Stimulated activated CD4-positive, alpha-beta T cell treated with anti-CD3 and anti-CD28 coated beads, Interleukin-12 subunit alpha, Interleukin-12 subunit beta, amount 100 ng/mL, for 4 hours (primary cell): ENCODE measurements at regions not wholly inside any gene's neighbourhood (a gene's known extent, or its start where the extent isn't known, plus 50 kb on each side); places are given as distances from the start of the nearest gene placed in this dataset.

ENCODE experiments used
- DNase-seq: peaks from one replicate; pipeline ENCODE4 v3.0.0-alpha.2; 2020

DNA sequence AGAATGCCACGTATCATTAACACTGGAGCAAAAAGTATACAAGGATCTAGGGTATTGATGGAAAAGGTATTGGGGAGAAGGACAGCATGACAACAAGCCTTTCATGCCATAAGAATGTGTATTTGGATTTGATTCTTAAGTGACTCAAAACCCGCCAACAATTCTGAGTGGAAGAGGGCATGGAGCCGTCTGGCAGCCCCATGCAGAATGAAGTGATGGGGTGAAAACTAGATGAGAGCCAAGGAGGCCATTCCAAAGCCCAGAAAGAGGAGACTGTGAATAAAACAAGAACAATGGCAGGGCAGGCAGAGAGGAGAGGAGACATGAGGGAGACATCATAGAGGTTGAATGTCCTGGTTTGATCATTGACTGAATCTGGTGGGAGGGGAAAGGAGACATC is 272.3 kb upstream of the WWC1 start:
- no peak for DNase-seq

DNA sequence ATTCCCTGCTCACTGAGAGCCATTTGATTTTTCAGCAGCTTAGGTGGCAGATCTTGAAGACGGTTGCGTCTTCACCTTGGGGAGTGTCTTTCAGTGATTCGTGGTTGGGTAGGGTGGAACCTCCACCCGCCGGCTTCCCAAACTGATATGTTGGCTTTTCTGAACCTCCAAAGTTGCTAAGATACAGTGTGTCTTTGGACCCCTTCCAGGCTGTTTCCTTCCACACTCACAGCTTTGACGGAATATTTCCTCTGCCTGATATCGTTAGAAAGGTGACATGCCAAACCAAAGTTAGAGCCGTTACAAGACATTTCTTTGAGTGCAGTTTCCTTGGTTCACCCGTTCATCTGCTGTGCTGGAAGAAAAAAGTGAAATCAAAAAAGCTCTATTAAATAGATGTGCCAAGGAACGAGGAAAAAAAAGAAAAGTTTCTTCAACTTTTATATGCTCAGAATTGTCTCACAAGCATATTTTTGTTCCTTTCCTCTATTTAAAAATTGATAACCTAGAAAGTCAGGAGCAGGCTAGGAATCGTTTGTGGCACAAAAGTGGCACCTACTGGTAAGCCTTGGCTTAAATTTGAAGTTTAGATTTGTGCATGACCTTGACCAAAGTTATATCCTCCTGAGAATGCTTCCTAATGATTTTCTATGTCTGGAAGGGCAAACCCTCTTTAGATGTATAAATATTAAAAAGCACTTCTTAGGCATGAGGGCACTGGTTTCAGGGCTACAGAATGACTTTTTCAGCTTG is 270.7 kb upstream of the WWC1 start:
- DNase-seq, result no peak

DNA sequence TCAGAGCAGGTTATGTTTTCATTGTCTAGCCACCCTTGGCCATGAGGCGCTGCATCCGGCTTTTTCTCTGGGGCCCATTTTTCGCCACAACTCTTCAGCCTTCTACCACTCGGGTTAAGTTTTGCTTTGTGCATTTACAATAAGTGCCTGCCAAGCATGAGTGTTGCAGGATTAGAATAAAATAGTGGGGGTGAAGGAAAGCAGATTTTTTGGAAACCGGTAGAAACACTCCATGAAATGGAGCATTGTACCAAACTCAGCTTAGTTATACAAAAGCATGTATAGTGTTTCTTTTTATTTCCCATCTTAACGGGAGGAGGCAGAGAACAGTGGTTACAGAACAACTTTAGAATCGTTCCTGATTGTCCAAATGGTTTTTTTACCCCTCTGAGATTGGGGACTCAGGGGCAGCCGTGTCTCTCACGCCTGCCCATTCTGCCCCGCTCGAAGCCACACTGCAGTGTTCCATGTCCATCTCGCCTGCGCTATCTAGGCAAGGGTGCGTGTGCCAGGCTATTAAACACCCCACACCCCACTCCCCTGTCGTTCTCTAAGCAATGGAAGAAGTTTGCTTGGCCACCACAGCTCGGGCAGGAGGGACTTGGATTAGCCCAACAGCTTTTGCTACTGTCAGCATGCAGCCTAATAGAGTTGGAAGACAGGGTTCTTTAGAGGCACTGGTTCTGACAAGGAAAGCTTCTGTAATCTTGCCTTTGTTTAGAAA is 268.8 kb upstream of the WWC1 start:
- DNase-seq, result no peak

DNA sequence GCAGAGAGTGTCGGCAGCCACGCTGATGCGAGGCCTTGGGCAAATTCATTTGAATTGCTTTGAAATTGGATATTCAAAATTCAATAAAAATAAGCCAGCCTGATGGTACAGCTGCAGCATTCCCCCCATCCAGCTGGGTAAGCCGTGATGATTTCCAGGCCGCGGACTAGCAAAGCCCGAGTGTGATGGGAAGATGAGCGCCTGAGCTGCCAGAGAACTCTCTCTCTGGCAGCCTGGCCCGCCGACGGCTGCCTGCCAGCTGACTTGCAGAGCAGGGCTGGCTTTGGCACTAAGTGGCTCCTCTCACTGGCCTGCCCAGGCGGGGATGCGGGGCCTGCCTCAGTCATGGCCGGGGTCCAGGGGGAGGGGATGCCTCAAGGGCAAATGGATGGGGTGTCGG is 268.3 kb upstream of the WWC1 start:
- DNase-seq, result no peak

DNA sequence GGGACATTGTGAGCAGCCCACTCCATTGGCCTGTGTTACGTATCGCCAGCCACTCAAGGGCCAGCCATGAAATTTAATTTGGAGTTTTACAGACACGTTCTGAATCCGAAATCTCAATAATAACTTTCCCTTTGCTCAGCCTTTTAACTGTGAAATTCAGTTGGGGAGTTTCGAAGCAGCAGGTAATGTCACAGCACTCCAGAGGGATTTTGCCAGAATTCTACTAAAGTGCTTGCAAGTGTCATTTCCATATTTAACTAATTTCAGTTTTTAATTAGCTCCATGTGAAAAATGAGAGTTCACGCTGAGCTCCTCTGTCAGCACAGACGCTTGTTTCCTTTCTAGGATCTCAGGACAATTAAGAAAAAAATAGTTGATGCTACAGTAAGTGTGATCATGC is 267.1 kb upstream of the WWC1 start:
- no peak for DNase-seq

DNA sequence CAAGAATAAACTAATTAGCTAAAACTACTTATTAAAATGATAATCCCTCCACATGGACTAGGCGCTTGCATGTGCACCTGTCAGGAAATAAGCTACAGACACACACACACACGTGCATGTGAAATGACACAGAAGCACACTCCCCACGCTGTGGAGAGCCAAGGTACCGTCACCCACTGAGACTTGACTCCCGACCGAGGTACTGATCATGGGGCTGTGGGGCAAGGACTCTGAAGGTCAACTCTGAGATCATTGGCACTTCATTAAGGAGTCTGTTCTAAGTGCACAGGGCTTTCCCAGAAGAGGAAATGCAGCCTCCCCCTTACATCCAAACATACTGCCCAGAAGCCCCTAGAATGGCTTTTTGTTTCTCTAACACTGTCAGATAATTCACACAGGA is 264.4 kb upstream of the WWC1 start:
- no peak for DNase-seq

DNA sequence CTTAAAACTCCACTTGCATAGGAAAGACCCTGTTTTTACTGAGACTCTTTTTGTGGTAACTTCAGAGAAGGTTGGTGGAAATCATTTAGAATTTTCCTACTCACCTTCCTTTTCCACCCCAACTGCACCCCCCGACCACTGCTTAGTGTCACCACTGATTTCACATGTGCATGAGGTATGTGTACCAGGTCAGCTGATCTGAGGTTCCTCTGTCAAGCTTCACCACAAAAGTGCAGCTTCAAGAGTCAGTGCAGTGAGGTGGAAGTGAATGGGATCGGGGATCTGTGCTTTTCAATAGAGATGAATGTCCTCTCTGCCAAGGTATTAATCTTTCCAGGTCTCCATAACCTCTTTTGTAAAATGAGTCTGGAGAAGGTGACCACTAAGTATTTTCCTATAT is 260.5 kb upstream of the WWC1 start:
- DNase-seq, result no peak

DNA sequence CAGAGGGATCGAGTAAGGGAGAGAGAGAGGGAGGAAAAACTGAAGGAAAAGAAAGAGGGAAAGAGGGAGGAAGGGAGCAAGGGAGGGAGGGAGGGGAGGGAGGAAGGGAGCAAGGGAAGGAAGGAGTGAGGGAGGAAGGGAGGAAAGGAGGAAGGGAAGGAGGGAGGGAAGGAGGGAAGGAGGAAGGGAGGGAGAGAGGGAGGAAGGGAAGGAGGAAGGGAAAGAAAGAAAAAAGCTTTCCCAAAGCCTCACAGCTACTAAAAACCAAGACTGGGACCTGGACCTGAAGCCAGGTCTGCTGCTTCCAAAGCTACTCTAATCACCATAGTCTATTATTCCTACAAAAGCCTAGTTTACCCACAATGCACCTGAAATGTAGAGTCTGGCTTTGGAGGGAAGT is 259.8 kb upstream of the WWC1 start:
- no peak for DNase-seq

DNA sequence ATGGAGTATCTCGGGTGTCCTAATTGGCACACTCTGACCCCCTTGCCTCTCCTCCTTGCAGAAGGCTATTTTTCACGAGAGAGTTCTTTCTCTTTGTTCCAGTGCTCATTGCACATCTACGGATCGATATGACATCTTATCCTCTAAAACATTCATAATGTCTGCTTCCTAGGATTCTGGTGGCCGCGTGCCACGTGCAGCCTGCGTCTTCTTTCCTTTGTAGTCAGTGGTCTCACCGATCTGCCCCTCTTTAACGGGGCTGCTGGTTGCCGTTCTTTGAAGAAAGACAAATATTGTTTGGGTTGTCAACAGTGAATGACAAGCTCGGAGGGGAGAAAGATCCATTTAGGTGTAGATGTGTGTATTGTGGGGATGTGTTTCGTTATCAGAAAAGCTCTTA is 252.4 kb upstream of the WWC1 start:
- no peak for DNase-seq

DNA sequence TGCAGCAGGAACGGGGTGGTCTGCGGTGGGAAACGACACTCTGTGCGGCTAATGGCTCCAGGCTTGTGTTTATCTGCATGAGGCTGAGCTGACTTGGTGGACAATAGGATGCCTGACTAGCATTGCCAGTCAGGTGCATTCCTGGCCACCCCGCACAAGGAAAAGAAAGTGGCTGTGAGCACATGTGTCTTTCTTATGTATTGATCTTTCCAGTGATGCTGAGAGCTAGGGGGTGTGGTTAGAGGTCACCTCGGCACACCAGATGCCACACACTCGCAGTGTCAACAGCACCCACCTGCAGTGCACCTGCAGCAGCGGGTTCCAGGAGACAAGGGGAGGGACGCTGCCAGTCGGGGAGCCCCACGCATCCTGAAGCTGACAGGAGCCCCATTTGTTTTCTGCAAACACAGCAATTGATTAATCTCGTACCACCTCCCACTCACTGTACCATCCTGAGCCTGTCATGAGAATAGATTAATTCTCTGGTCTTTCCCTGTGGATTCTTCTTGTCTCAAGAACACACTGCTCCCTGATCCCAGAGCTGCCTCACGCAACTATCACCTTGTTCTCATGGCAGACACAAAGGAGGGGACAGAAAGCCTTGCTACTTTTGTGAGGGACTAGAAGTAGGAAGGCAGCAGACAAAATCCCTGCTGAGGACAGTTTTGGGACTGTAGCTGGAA is 251.7 kb upstream of the WWC1 start:
- no peak for DNase-seq

DNA sequence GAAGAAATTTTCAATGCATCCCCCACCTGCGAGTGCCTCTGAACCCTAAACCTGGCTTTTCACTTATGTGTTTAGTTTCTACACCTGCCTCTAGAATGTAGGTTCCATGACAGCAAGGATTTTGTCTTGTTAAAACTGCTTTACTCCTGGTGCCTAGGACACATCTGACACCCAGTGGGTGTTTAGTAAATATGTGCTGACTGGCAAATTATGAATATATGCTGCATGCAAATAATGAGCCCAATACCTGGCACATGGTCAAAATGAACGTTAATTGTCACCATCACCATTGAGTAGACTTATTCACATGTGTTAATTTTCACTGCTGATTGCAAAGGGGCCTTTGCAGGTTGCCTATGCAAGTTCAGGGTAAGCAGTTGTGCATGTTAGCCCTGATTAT is 249.9 kb upstream of the WWC1 start:
- DNase-seq, result no peak

DNA sequence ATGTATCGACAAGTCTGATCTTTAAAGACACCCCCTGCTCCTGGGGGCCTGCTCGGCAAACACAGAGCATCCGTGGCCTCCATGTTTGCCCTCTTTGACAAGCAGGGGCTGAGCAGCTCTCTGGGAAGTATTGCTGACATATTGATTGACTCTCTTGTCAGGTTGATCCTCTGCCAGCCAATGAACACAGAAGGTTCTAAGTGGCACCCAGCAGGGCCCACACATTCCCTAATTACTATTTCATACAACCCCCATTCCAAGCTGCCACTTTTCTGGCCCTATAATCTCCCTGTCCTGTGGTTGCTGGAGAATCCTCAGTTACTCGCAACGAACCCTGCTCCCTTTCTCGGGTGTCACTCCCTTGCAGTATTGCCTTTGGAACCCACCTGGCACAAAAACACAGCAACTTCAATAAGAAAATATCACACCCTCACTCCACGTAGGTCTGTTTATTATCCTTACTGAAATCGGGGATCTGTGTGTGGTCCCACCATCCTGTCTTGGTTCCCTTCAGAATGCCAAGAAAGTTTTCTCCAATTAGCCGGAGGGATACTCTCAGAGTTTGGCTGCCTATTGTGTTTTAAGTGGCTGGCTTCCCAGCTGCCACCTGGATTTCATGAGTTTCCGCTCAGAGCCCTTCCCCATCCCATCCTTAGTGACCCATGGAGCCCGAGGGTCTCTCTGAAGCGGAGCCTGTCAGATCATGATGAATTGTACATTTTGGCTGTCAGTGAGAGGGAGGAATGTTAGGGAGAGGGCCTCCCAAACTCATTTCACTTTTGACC is 249.0 kb upstream of the WWC1 start:
- no peak for DNase-seq

DNA sequence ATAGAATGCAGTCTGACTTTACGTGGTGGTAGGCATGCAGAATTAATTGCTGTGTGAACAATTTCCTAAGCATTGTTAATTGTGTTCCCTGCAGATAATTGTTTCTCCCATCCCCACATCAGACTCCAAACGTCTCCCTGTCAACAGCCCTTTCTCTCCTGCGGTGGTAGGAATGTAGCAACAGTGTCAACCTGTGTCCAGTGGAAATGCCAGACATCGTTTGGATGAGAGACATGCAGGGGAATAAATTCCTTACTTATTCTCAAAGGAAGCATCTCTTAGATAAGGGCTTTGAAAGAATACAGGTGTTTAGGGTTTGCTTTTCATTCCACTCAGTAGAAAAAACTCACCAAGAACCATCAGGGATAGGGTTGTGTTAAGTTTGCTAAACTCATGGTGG is 245.3 kb upstream of the WWC1 start:
- DNase-seq, result no peak

DNA sequence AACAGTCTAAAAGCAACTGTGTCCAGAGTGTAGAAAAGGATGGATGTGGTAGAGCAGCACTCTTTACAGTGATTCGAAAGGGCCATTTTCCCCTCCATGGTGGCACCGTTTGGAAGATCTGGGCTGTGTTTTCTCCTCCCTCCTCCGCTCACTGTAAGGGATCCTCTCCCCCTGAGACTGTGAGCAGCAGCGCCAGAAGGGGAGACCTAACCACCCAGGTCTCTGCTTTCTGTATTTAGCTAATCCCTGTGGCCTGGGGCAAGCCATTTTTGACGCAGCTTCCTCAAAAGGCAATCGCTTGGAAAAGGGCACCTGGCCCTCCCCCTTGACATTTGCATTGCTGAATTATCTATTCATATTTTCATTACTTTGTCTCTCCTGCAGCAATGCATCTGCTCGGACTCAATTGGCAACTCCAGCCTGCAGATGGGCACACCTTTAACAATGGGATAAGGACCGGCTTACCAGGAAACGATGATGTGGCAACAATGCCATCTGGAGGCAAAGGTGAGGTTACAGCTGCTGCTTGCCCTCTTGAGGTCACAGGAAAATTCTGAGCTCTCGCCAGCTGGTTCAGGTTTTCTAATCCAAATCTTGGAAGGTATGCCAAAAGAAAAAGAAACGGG is 244.3 kb upstream of the WWC1 start:
- DNase-seq, result no peak

DNA sequence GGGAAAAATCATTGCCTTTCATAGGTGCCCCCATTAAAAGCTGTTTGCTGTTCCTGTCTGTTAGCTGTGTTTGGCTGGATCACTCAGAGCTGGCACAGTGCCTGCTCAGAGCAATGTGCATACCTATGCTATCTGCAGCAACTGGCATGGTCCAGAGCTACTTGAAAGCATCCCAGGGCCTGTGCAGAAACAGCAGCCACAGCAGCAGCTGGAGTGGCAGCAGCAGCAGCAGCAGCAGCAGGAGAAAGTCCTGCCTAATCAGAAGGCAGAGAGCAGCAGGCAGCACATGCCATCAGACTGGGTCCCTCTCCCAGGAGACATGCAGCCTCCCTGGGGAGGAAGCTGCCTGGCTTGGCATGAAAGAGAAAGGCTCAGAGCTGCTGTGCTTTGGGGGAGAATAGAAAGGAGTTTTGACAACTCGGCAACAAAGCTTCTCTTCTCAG is 243.8 kb upstream of the WWC1 start:
- no peak for DNase-seq

DNA sequence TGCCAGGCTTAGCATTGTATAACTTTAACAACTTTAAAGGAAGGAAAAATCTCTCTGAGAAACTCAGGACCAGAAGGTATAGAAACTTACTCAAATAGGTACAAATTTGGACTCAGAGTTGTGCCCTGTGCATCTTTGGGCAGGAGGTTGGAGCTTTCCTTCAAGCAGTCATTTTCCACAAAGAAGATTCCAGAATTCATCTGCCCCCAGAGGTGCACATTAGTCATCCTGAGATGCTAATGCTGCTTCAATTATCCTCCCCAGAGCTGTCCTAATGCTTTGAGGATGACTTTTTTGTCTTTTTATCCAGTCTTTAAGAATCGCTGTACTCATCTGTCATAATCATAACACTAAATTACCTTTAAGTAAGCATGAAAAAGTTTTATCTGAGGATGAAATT is 243.0 kb upstream of the WWC1 start:
- DNase-seq, result no peak

DNA sequence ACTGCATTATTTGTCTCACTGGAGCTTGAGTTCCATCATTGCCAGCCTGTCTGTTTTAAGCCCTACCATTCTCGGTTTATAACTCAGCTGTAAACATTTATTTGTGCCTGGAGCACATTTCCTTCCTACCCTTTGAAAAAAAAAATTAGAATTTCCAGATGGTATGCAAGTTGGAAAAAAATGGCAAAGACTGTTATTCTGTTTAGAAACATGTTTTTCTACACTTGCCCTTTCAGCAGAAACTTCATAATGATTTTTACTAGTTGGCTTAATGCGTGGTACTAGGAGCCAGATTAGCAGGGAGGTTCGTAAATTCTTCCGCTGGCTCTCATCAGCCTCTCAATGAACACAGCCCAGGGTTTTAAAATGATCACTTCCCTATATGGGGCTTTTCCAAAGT is 238.8 kb upstream of the WWC1 start:
- DNase-seq, result no peak

DNA sequence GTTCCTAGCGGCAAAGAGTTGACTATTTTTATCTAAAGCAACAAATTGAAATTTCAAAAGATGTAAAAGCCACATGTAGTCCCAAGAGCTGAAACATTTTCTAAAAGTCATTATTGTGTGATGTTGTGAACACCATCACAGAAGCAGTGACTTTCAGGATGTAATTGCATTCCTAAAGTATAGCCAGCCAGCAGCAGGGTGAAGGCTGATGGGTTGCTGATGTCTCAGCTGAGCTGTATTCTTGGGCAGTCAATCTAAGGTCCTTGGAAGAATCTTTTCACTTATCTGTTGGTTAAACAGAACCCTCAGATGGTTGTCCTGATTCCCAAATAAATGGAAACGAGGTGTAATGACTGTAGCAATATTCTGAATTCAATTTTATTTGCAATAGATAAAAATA is 237.4 kb upstream of the WWC1 start:
- DNase-seq, result no peak

DNA sequence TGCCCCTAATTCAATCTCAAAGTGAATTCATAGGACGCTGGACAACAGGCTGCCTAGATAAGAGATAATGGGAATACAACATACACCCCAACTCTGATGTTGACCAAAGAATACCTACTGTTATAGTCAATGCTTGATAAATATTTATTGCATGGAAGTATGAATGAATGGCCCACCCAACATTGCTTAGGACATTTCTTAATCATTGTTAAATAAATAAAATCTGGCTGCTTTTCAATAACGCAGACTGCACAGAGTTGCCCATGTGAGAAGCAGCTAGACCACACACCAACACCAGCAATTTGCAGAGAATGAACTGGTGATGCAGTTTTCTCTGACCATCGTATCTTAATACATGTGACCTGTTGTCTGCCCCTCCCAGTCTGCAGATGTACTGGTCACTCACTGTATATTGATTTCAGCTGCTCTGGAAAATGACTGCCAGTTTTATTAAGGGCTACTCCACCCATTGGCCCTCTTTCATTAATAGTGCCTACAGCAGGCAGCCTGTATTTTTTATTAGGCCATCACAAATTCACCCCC is 236.2 kb upstream of the WWC1 start:
- no peak for DNase-seq

DNA sequence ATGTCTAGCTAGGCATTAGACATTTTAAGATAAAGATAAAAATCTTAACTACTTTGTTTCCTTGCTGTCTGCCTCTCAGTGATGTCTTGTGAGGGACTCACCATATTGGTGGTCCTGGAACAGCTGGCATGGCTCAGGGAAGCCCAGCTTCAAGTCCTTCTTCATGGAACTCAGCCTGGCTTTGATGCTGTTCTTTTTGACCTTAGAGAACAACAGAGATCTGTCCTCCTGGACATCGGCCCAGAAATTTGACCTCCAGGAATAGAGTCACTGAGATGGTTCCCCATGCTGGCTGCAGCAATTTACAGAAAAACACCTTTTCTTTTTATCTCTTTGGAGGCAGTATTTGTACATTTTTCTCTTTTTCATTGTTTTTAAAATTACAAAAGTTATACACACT is 235.5 kb upstream of the WWC1 start:
- no peak for DNase-seq

DNA sequence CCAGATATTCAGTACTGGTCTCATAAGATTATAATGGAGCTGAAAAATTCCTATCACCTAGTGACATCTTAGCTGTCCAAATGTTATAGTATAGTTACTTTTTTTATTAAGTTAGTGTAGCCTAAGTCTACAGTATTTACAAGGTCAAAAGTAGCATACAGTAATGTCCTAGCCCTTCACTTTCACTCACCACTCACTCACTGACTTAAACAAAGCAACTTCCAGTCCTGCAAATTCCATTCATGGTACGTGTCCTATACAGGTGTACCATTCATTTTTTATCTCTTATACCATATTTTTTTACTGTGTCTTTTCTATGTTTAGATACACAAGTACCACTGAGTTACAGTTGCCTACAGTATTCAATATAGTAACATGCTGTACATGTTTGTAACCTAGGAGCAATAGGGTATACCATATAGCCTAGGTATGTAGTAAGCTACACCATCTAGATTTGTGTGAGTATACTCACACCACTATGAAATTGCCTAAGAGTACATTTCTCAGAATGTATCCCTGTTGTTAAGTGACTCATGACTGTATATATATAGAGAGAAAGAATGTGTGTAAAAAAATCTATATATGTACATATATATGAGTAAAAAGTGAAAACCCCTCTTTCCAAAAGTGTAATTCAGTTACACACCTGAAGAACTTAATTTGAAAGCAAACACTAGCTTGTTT is 234.8 kb upstream of the WWC1 start:
- no peak for DNase-seq

DNA sequence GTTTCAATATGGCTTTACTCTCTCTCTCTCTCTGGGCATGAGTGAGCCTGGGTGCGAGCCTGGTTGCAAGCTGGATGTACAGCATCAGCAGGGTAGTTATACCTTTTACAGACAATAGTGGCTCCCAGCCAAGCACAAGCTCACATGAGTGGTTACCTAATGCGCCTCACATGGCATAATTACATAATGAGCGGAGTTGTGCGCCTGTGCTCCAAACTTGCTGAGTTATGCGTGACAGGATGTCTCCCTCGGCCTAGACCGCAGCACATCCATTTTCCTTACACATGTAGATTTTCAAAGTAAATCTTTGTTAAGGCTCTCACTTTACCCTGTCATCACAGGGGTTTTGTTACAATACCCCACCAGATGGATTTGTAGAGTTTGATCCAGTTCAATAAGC is 233.5 kb upstream of the WWC1 start:
- no peak for DNase-seq
